Activated naive CD4-positive, alpha-beta T cell treated with anti-CD3 and anti-CD28 coated beads, Interleukin-2, amount 10 ng/mL, durations not matched to agents 7 days and 5 days (primary cell): ENCODE measurements at regions not wholly inside any gene's neighbourhood (a gene's known extent, or its start where the extent isn't known, plus 50 kb on each side); places are given as distances from the start of the nearest gene placed in this dataset.

Source experiments
- CTCF ChIA-PET: fragments of 350-600 bp; sonication (Branson Sonifier 250); formaldehyde crosslinking; loops from one replicate; lab custom pipeline; 2021; ENCODE audit warnings: antibody characterized with exemption; lab: Charles Lee
- DNase-seq: peaks from one replicate; pipeline ENCODE4 v3.0.0-alpha.2; 2020
- H3K27ac Mint-ChIP-seq: one replicate; pipeline ENCODE4 v1.8.0; 2021; ENCODE audit warnings: mild to moderate bottlenecking, moderate library complexity, mixed read lengths
- H3K27me3 Mint-ChIP-seq: one replicate; pipeline ENCODE4 v1.8.0; 2021; ENCODE audit warnings: mild to moderate bottlenecking, mixed read lengths
- H3K36me3 Mint-ChIP-seq: one replicate; pipeline ENCODE4 v1.8.0; 2021; ENCODE audit warnings: mixed read lengths
- H3K4me1 Mint-ChIP-seq: one replicate; pipeline ENCODE4 v1.8.0; 2021; ENCODE audit warnings: mixed read lengths
- H3K4me3 Mint-ChIP-seq: one replicate; pipeline ENCODE4 v1.8.0; 2021; ENCODE audit warnings: mild to moderate bottlenecking, moderate library complexity, mixed read lengths
- H3K9me3 Mint-ChIP-seq: one replicate; pipeline ENCODE4 v1.8.0; 2021; ENCODE audit warnings: mixed read lengths

DNA sequence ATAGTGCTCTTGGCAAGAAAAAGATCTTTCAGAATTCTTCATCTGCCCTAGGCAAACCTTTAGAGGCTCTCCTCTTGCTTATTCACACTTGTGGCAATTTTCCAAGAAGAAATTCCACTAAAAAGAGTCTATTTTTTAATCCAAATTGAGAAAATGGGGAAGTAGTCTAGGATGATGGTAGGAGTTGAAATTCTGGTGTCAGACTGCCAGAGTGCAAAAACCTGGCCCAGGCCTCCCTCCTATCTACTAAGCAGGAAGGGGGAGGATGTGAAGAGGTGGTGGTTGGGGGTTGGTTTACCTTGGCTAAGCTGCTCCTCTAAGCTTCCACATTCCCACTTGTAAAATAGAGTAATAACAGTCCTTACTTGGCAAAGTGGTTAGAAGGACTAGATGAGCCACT lies 120.6 kb upstream of the KCNJ15 start:
- no peaks in the 10 kb centered on the region for H3K36me3 Mint-ChIP-seq
- no peaks in the 10 kb centered on the region for H3K9me3 Mint-ChIP-seq
- no peak for DNase-seq
- H3K27ac Mint-ChIP-seq = no peak overlapping the region
- CTCF ChIA-PET = interaction anchor here (1.0 kb wide), 1 partner anchor 127 kb away, joined by 3 read pairs; no protein-coding TSS in a partner anchor
- H3K27me3 Mint-ChIP-seq = peaks cover 8% of the 10 kb centered on the region
- H3K4me1 Mint-ChIP-seq = no peaks in the 10 kb centered on the region
- no peak overlapping the region for H3K4me3 Mint-ChIP-seq

DNA sequence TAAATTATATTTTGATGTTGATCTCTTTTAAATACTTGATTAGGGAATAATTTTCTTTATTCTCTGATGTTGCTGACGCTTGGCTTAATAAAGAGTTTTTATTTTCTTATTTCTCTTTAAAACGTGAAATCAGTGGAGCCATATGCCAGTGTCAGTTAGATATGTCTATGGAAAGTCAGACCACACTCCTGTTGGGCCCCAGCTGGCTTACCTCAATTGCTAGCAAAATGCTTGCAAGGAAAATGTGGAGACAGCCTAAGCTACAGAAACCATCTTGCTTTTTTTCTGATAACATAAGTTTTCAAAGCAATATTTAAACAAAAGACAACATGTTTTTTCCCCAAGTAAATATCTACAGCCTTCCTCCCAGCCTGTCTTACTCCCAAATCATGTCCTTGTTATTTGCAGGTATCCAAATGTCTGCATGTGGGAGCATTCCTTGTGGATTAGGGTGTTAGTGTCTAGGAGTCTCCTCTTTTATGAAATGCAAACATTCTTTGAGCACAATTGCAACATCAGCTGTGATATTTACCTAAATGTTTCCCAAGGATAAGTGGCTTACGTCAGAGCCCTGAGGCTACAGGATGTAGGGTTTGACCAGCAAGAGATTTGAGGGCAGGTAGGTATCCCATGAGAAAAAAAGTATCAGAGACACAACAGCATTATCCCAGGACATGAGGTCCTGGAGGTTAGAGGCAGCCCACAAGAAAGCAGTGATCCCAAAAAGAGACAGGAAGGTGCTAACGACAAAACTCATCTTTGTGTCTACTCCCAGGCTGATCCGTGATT lies 117.2 kb upstream of the KCNJ15 start:
- DNase-seq = no peak
- CTCF ChIA-PET = interaction anchor here (0.9 to 1.4 kb wide), 3 partner anchors 10 to 80 kb away, joined by 3 to 4 read pairs (median 4); no protein-coding TSS in a partner anchor
- H3K27ac Mint-ChIP-seq = no peak overlapping the region

DNA sequence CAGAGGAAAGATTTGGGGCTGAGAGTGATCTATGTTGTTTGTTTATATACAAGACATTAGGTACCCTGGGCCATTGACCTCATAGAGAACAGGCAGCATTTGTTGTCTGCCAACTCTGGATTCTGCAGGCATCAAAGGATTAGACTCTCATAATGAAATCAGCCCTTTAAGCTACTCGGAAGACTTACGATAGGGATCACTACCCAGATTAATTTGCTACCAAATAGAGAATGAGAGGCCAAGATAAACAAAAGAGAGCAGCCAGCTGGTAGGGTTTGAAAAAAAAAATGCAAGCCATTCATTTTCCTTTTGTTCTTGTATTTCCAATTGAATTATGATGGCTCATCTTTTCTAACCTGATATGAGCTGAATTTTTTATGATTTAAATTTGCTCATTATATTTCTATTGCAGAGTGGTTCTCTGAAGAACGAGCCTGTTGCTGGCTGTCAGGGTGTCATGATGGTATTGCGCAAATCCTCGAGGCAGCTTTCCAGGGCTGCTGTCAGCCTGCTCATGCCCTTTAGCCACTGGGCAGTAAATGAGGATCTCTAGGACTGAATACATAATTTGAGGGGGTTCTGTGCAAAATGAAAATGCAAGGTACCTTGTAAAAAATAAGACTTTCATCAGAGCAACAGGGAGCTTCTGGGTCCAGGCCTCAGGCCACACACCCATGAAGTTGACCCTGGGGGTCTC lies 116.4 kb upstream of the KCNJ15 start:
- CTCF ChIA-PET = interaction anchor here (0.9 to 1.4 kb wide), 3 partner anchors 11 to 80 kb away, joined by 3 to 4 read pairs (median 4); no protein-coding TSS in a partner anchor
- peaks cover 18% of the 10 kb centered on the region for H3K27me3 Mint-ChIP-seq
- no peaks in the 10 kb centered on the region for H3K36me3 Mint-ChIP-seq
- H3K4me1 Mint-ChIP-seq = no peaks in the 10 kb centered on the region
- H3K27ac Mint-ChIP-seq = no peak overlapping the region
- no peak for DNase-seq
- peaks cover 3% of the 10 kb centered on the region for H3K9me3 Mint-ChIP-seq
- H3K4me3 Mint-ChIP-seq = no peak overlapping the region

More for the DNA sequence above, 117.2 kb upstream of the KCNJ15 start:
- H3K27me3 Mint-ChIP-seq = peaks cover 18% of the 10 kb centered on the region
- H3K4me3 Mint-ChIP-seq = no peak overlapping the region
- no peaks in the 10 kb centered on the region for H3K9me3 Mint-ChIP-seq
- H3K4me1 Mint-ChIP-seq = no peaks in the 10 kb centered on the region
- H3K36me3 Mint-ChIP-seq = no peaks in the 10 kb centered on the region

GRCh38 chr21:38142224-38142623 lies 114.6 kb upstream of the KCNJ15 start:
- Mint-ChIP-seq H3K4me3 (no peak overlapping the region), H3K4me1 (no peaks in the 10 kb centered on the region), H3K27ac (no peak overlapping the region), H3K27me3 (peaks cover 18% of the 10 kb centered on the region), H3K9me3 (peaks cover 6% of the 10 kb centered on the region), H3K36me3 (no peaks in the 10 kb centered on the region)
- CTCF ChIA-PET = no interaction called here
- no peak for DNase-seq

DNA sequence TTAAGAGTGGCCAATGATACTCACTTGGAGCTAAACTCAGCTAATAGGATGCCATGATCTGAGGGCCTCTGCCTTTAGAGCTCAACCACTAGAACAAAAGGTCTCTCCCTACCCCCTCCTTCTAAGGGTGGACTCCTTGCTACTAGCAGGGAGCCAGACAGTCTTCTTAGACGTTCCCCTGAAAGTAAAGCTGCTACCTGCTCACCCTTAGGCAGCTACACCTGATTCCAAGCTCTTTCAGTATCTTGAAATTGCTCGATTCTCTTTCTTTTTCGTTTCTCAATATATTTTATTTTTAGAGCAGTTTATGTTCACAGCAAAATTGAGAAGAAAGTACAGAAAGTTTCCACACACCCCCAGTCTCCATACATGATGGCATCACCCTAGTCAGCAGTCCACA lies 112.6 kb upstream of the KCNJ15 start:
- no peaks in the 10 kb centered on the region for H3K36me3 Mint-ChIP-seq
- peaks cover 6% of the 10 kb centered on the region for H3K9me3 Mint-ChIP-seq
- no peak for DNase-seq
- H3K4me1 Mint-ChIP-seq = no peaks in the 10 kb centered on the region
- no peak overlapping the region for H3K27ac Mint-ChIP-seq
- no peak overlapping the region for H3K4me3 Mint-ChIP-seq
- peaks cover 18% of the 10 kb centered on the region for H3K27me3 Mint-ChIP-seq
- CTCF ChIA-PET = interaction anchor here (1.0 kb wide), 1 partner anchor 212 kb away, joined by 3 read pairs; no protein-coding TSS in a partner anchor

DNA sequence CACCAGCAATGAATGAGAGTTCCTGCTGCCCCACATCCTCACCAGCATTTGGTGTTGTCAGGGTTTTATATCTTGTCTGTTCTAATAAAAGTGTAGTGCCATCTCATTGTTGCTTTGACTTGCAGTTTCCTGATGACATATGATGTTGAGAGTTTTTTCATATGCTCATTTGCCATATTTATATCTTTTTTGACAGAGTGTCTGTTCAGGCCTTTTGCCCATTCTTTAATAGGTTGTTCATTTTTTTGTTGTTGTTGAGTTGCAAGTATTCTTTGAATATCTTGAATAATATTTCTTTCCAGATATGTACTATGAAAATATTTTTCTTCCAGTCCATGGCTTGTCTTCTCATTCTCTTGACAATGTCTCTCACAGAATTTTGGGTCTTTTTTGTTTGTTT lies 111.7 kb upstream of the KCNJ15 start:
- CTCF ChIA-PET = no interaction called here
- Mint-ChIP-seq H3K27ac (no peak overlapping the region), H3K36me3 (no peaks in the 10 kb centered on the region), H3K27me3 (peaks cover 13% of the 10 kb centered on the region), H3K4me1 (no peaks in the 10 kb centered on the region), H3K9me3 (peaks cover 6% of the 10 kb centered on the region), H3K4me3 (no peak overlapping the region)
- DNase-seq = no peak

- H3K36me3 Mint-ChIP-seq = no peaks in the 10 kb centered on the region
- no peak for DNase-seq
- CTCF ChIA-PET = no interaction called here
- peaks cover 6% of the 10 kb centered on the region for H3K9me3 Mint-ChIP-seq
- no peaks in the 10 kb centered on the region for H3K4me1 Mint-ChIP-seq
- H3K4me3 Mint-ChIP-seq = no peak overlapping the region
- H3K27ac Mint-ChIP-seq = no peak overlapping the region
- H3K27me3 Mint-ChIP-seq = peaks cover 9% of the 10 kb centered on the region
These were observed 109.4 kb upstream of the KCNJ15 start for GRCh38 chr21:38147391-38147790.

DNA sequence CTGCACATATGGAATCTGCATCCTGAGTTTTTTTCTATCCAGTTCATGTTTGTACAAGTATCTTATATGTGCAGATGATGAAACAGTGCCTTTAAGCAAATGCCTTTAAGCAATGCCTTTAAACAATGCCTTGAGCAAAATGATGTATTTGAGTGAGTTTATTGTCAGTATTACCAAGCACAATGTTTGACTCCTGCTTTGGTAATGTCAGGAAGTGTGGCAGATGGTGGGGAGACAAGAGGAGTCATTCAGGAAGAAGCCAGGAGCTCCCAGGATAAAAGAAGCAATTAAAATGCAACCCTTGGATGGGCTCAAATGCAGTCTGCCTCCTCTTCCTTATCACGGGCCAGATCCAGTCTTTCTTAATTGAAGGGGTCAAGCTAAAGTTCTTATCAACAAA lies 108.7 kb upstream of the KCNJ15 start:
- H3K4me3 Mint-ChIP-seq = no peak overlapping the region
- H3K36me3 Mint-ChIP-seq = no peaks in the 10 kb centered on the region
- peaks cover 6% of the 10 kb centered on the region for H3K9me3 Mint-ChIP-seq
- DNase-seq = no peak
- no peaks in the 10 kb centered on the region for H3K4me1 Mint-ChIP-seq
- peaks cover 9% of the 10 kb centered on the region for H3K27me3 Mint-ChIP-seq
- H3K27ac Mint-ChIP-seq = no peak overlapping the region
- CTCF ChIA-PET = interaction anchor here (0.7 to 1.0 kb wide), 2 partner anchors 19 to 21 kb away, joined by 3 to 5 read pairs; no protein-coding TSS in a partner anchor

GRCh38 chr21:38151021-38151645 lies 105.7 kb upstream of the KCNJ15 start:
- no peaks in the 10 kb centered on the region for H3K4me1 Mint-ChIP-seq
- H3K4me3 Mint-ChIP-seq = no peak overlapping the region
- no peaks in the 10 kb centered on the region for H3K27me3 Mint-ChIP-seq
- DNase-seq = no peak
- H3K27ac Mint-ChIP-seq = no peak overlapping the region
- H3K36me3 Mint-ChIP-seq = no peaks in the 10 kb centered on the region
- CTCF ChIA-PET = no interaction called here
- H3K9me3 Mint-ChIP-seq = no peaks in the 10 kb centered on the region

DNA sequence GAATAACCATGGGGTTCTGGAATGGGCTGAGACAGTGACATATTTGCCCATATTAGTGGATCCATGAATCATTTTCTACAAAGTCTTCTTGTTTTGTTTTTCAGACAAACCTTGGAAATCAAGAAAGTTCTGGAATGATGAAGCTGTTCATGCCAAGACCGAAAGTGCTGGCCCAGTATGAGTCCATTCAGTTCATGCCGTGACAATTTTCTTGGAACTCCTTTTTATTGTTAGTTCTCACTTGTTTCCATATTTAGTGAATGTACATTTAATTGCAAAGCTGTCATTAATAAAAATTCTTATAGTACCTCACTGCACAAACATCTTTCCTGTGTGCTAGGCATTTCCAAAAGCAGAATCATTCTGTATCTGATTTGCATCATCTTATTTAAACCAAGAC lies 100.6 kb upstream of the KCNJ15 start:
- no peak overlapping the region for H3K4me3 Mint-ChIP-seq
- CTCF ChIA-PET = interaction anchor here (0.6 to 8.2 kb wide), 3 partner anchors 196 to 272 kb away, joined by 3 to 98 read pairs (median 62); no protein-coding TSS in a partner anchor
- DNase-seq = no peak
- no peaks in the 10 kb centered on the region for H3K4me1 Mint-ChIP-seq
- H3K27ac Mint-ChIP-seq = no peak overlapping the region
- no peaks in the 10 kb centered on the region for H3K9me3 Mint-ChIP-seq
- no peaks in the 10 kb centered on the region for H3K36me3 Mint-ChIP-seq
- peaks cover 13% of the 10 kb centered on the region for H3K27me3 Mint-ChIP-seq

DNA sequence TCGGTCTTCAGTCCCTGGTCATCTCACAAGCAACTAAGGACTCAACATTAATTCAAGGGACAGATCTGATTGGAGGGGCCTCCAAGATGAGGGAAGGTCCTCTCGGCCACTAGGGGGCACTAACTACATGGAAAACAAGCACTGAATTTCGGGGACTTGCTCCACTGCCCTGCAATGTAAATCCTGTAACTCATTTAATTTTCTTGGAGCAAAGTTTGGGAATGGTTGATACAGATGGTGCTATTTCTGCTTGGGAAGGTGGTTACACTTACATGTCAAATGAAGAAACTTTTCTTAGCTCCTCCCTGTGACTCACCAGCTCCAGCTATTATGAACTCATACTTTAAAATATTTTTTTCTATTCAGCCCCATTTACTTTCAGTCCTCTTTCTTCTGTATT lies 97.4 kb upstream of the KCNJ15 start:
- Mint-ChIP-seq H3K9me3 (no peaks in the 10 kb centered on the region), H3K36me3 (no peaks in the 10 kb centered on the region), H3K4me1 (no peaks in the 10 kb centered on the region), H3K4me3 (no peak overlapping the region), H3K27me3 (peaks cover 21% of the 10 kb centered on the region), H3K27ac (no peak overlapping the region)
- CTCF ChIA-PET = interaction anchor here (0.6 to 8.2 kb wide), 11 partner anchors 8 to 459 kb away, joined by 3 to 98 read pairs (median 4); no protein-coding TSS in a partner anchor
- peak; percentile 65 for DNase-seq

DNA sequence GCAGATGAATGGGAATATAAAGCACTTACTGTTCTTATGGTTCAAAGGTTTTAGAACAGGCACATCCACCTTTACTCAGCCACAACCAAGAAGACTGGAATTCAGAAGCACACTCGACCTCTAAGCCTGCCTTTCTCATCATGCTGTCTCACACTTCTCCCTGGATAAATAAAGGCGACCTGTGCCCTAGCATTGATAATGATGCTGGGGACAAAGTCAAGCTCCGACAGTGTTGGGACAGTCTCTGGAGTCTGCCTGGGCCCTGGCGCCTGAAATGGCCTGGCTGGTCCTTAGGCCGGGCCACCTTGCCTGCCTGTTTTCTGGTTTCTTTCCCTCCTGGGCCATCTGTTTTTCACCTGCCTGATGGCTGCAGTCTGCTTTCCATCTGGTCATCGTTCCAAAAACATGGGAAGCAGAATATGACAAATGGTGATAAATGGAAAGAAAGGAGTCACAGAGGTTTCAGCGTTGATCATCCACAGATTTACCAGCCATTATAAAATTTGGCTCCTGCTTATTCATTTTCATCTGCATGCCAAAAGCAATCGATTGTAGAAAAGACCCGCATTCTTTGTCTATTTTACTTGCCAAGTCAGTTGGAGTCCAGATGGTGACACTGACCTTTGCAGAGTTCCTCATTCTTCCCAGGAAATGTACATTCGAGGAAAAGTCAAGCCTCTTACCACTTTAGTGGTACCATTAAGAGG lies 91.2 kb upstream of the KCNJ15 start:
- H3K27ac Mint-ChIP-seq = no peak overlapping the region
- H3K9me3 Mint-ChIP-seq = no peaks in the 10 kb centered on the region
- H3K36me3 Mint-ChIP-seq = no peaks in the 10 kb centered on the region
- DNase-seq = no peak
- no peak overlapping the region for H3K4me3 Mint-ChIP-seq
- H3K4me1 Mint-ChIP-seq = no peaks in the 10 kb centered on the region
- CTCF ChIA-PET = interaction anchor here (1.6 to 7.4 kb wide), 3 partner anchors 186 to 191 kb away, joined by 6 to 92 read pairs (median 79); no protein-coding TSS in a partner anchor
- H3K27me3 Mint-ChIP-seq = peaks cover 10% of the 10 kb centered on the region

GRCh38 chr21:38166173-38166535 lies 90.6 kb upstream of the KCNJ15 start:
- CTCF ChIA-PET = interaction anchor here (6.5 to 7.4 kb wide), 2 partner anchors 186 to 190 kb away, joined by 79 to 92 read pairs; no protein-coding TSS in a partner anchor

More at GRCh38 chr21:38166173-38166535, 90.6 kb upstream of the KCNJ15 start:
- H3K4me1 Mint-ChIP-seq = no peaks in the 10 kb centered on the region
- no peak overlapping the region for H3K4me3 Mint-ChIP-seq
- no peak overlapping the region for H3K27ac Mint-ChIP-seq
- no peaks in the 10 kb centered on the region for H3K9me3 Mint-ChIP-seq
- H3K36me3 Mint-ChIP-seq = no peaks in the 10 kb centered on the region
- H3K27me3 Mint-ChIP-seq = peaks cover 10% of the 10 kb centered on the region
- no peak for DNase-seq
